HEK293 (cell line): ENCODE measurements at regions not wholly inside any gene's neighbourhood (a gene's known extent, or its start where the extent isn't known, plus 50 kb on each side); places are given as distances from the start of the nearest gene placed in this dataset.

Source experiments
- BCL11A ChIP-seq: fragments of 450-650 bp; formaldehyde crosslinking; IDR thresholded peaks from 2 replicates; pipeline ENCODE4 v1.5.1; 2016; ENCODE audit warnings: low read depth, missing biosample characterization, missing genetic modification characterization
- CTCF ChIP-seq: fragments of 450-650 bp; formaldehyde crosslinking; IDR thresholded peaks from 2 replicates; pipeline ENCODE4 v1.5.1; 2016; ENCODE audit warnings: missing biosample characterization, missing genetic modification characterization
- SCRT2 ChIP-seq: fragments of 450-650 bp; formaldehyde crosslinking; IDR thresholded peaks from 2 replicates; pipeline ENCODE4 v1.5.1; 2016; ENCODE audit warnings: missing biosample characterization, missing genetic modification characterization
- ZNF121 ChIP-seq: fragments of 450-650 bp; formaldehyde crosslinking; IDR thresholded peaks from 2 replicates; pipeline ENCODE4 v1.5.1; 2016; ENCODE audit warnings: missing biosample characterization, missing genetic modification characterization
- ZNF133 ChIP-seq: fragments of 450-650 bp; formaldehyde crosslinking; IDR thresholded peaks from 2 replicates; pipeline ENCODE4 v1.5.1; 2016; ENCODE audit warnings: missing biosample characterization, missing genetic modification characterization
- ZNF274 ChIP-seq, 2 experiments: fragments of 200-500 bp in 1 of 2; fragments of 450-650 bp in 1 of 2; sonication (Bioruptor generic) in 1 of 2; formaldehyde crosslinking in 1 of 2; IDR thresholded peaks; 2 replicates each; pipeline versions ENCODE4 v1.5.1 to v1.6.1; 2014 to 2016; ENCODE audit warnings: borderline replicate concordance in 1 of 2, inconsistent platforms in 1 of 2, low read length in 1 of 2, missing biosample characterization in 1 of 2, missing genetic modification characterization in 1 of 2
- ZNF324 ChIP-seq: fragments of 450-650 bp; formaldehyde crosslinking; IDR thresholded peaks from 2 replicates; pipeline ENCODE4 v1.5.1; 2016; ENCODE audit warnings: missing biosample characterization, missing genetic modification characterization
- ZNF416 ChIP-seq: fragments of 450-650 bp; formaldehyde crosslinking; IDR thresholded peaks from 2 replicates; pipeline ENCODE4 v1.5.1; 2016; ENCODE audit warnings: missing biosample characterization, missing genetic modification characterization
- ZNF626 ChIP-seq: fragments of 450-650 bp; sonication (Bioruptor Pico); formaldehyde crosslinking; IDR thresholded peaks from 2 replicates; pipeline ENCODE4 v1.5.1; 2018; ENCODE audit warnings: missing biosample characterization, missing genetic modification characterization, inconsistent platforms

DNA sequence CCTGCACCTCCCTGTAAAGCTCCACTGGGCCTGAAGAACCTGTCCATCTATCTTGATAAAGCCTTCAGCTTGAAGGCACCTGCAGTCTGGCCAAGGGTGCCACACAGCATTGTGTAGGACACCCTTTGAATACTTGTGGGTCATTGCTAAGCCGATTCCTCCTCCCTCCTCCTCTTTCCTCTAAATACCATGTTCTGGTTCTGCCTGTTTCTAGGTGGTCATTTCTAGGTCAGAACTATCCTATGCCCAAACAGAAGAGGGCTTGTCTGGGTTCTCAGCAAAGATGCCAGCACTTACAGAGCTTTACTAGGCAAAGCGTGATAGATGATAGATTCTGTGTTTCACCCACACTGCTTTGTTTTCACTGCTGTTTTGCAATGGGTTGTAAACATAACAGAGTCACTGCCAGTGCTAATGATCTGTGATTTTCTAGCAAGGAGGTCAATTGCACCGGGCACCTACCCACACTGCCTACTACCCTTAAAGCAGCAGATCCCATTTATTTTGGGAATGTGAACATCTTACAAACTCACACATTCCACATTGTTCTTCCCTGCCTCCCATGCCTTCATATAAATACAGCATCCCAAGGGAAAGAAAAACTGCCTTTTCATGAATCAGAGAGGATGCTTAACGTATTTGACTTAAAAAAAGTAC, 279.1 kb upstream of the PITRM1 start:
- TF ChIP-seq BCL11A (tag by site-specific recombination): no peak
- TF ChIP-seq CTCF: no peak
- no peak for TF ChIP-seq ZNF133
- no peak for TF ChIP-seq ZNF121
- TF ChIP-seq ZNF324 (tag by site-specific recombination): no peak
- TF ChIP-seq ZNF416 (tag by site-specific recombination): no peak
- TF ChIP-seq SCRT2: no peak
- TF ChIP-seq ZNF274 (IDR thresholded peaks at IDR 0.05; ENCODE audit: low read length): no peak
- no peak for TF ChIP-seq ZNF274 (tag by site-specific recombination; IDR thresholded peaks at IDR 0.05; ENCODE audit: borderline replicate concordance)
- no peak for TF ChIP-seq ZNF626
